HPDE6-E6E7 (cell line): ENCODE measurements at regions not wholly inside any gene's neighbourhood (a gene's known extent, or its start where the extent isn't known, plus 50 kb on each side); places are given as distances from the start of the nearest gene placed in this dataset.
"Not testable (repeated sequence)": the region's sequence is repeated elsewhere in the genome, so short reads cannot be mapped to it uniquely, and the experiment has no call there.

Source experiments
- DNase-seq: peaks from one replicate; pipeline ENCODE4 v3.0.0; 2011; ENCODE audit warnings: missing footprints; ENCODE audit errors: extremely low spot score

GRCh38 chr20:52438326-52438963 is 246.9 kb upstream of the ZFP64 start:
- DNase-seq = no peak

DNA sequence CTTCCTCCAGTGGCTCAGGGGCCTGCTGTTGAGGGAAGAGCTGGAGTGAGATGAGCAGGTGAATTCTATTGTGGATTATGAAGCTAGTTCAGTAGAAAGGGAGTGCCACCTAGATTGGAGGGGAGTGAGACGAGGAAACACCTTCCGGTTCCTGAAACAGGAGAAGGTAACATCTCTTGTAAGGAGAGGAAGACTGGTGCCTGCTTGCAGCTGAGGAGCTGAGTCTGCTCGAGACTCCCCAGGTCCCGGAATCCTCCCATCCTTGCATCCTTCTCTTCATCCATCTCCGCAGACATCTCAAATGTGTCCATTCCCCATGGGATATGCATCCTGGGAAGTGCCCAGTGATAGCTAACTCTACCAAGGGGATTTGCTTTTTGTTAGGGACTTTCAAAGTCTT is 242.9 kb upstream of the ZFP64 start:
- no peak for DNase-seq

- DNase-seq = no peak
Observed at GRCh38 chr20:52434041-52434425, 242.5 kb upstream of the ZFP64 start.

DNA sequence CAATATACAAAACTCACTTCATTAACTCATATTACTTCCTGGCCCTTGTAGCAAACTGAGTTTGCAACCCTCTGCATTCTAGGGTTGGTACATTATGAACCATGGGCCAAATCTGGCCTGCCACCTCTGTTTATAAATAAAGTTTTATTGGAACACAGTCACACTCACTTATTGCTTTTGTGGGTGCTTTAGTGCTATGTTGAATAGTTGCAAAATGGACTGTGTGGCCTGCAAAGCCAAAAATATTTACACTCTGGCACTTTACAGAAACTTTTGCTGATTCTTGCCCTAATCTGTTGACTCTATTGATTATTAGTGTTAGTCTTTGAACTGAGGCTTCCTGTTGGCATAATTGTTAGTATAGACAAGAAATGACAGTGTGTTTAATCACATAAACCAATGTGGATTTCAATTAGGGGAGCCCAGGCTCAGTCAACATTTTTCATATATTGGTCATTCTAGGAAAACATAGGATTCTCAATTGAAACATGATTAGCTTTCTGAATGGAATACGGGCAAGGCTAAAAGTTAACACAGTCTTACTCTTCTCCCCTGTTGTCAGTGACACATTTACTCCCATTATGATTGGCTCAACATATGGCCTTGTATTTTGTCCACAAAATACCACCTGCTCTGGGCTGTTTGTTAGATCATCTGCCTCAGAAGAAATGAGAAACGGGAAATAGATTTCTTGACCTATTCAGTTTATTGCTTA is 241.9 kb upstream of the ZFP64 start:
- DNase-seq = no peak

- DNase-seq = no peak
Observed at GRCh38 chr20:52432740-52433139, 241.2 kb upstream of the ZFP64 start.

DNA sequence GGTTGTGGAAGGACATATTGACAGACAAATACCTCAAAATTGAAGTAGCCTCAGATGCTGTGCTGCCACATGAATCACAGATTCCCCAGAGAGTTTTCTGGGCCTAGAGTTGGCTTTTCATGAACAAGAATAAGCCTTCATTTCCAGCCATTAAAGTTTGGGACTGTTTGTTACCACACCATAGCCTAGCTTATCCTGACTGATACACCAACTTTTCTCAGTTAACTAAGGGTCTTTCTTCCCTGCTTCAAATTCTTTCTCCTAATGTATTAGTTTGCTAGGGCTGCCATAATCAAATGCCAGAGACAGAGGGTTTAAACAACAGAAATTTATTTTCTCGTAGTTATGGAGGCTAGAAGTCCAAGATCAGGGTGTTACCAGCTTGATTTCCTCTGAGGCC is 237.4 kb upstream of the ZFP64 start:
- no peak for DNase-seq

DNA sequence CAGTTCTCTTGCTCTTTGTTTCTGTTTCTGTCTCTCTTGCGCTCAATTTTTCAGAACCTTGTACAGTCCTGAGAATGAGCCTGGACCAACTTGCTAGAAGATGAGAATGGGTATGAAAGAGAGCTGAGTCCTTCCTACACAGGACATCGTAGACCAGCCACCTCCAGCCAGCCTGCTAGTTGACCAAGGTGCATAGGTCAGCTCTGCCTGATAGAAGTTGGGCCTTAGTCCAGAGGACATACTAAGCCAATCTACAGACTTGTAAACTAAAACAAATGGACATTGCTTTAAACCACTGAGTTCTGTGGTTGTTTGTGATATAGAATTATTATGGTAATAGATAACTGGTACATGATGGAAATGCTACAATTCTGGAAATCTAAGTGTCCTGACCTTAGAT is 236.4 kb upstream of the ZFP64 start:
- DNase-seq = no peak

- DNase-seq = no peak
Observed at GRCh38 chr20:52426856-52427255, 235.3 kb upstream of the ZFP64 start.

DNA sequence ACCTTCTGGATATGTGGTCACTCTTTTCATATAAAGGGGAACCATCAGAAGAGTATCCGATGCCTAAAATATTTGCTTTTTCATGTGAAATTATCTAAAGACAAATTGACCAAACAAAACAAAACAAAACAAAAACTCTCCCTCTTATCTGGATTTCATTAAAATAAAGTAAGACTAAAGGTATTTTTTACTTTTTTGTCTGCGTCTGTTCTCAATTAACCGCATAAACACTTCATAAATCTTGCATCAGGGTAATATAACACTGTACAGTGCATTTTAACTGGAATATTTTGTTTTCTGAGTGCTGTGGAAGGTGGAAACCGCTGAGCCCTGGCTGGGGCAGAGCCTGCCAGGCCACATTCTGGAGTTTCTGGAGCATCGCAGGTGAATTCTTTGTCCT is 234.1 kb upstream of the ZFP64 start:
- no peak for DNase-seq

- DNase-seq = no peak
Observed at GRCh38 chr20:52425253-52425652, 233.7 kb upstream of the ZFP64 start.

DNA sequence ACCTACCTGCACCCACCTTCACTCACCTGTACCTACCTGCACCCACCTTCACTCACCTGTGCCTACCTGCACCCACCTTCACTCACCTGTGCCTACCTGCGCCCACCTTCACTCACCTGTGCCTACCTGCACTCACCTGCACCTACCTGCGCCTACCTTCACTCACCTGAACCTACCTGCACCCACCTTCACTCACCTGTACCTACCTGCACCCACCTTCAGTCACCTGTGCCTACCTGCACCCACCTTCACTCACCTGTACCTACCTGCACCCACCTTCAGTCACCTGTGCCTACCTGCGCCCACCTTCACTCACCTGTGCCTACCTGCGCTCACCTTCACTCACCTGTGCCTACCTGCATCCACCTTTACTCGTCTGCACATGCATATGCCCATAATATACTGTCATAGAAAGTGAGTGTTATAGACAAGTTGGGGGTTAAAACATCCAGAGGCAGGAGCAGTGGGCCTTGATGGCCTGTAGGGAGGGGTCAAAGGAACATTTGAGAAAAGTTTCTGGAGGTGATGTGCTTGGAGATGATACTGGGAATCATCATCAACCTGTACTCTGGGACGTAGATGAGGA is 232.9 kb upstream of the ZFP64 start:
- DNase-seq = not testable (repeated sequence)

DNA sequence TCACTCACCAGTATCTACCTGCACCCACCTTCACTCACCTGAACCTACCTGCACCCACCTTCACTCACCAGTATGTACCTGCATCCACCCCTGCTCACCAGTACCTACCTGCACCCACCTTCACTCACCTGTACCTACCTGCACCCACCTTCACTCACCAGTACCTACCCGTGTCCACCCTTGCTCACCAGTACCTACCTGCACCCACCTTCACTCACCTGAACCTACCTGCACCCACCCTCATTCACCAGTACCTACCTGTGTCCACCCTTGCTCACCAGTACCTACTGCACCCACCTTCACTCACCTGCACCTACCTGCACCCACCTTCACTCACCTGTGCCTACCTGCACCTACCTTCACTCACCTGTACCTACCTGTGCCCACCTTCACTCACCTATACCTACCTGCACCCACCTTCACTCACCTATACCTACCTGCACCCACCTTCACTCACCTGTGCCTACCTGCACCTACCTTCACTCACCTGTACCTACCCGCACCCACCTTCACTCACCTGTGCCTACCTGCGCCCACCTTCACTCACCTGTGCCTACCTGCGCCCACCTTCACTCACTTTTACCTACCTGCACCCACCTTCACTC is 232.1 kb upstream of the ZFP64 start:
- DNase-seq = not testable (repeated sequence)

- DNase-seq = no peak
Observed at GRCh38 chr20:52422574-52423336, 231.2 kb upstream of the ZFP64 start.

GRCh38 chr20:52420805-52421204 is 229.2 kb upstream of the ZFP64 start:
- DNase-seq = no peak

- DNase-seq = no peak
Observed at GRCh38 chr20:52419205-52419604, 227.6 kb upstream of the ZFP64 start.

DNA sequence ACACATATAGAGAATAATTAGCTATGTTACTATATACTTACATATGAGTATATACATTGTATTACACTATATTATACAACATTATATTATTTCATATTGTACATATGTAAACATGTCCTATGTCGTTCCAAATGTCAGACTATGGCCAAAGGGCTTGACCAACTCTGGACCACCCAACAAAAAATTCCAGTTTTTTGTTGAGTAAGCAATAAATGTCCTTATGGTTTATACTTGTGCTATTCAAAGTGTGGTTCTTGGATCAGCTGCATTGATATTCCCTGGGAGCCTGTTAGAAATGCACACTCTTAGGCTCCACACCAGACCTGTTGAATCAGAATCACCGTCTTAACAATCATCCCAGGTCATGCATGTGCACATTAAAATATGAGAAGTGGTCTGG is 225.4 kb upstream of the ZFP64 start:
- no peak for DNase-seq

DNA sequence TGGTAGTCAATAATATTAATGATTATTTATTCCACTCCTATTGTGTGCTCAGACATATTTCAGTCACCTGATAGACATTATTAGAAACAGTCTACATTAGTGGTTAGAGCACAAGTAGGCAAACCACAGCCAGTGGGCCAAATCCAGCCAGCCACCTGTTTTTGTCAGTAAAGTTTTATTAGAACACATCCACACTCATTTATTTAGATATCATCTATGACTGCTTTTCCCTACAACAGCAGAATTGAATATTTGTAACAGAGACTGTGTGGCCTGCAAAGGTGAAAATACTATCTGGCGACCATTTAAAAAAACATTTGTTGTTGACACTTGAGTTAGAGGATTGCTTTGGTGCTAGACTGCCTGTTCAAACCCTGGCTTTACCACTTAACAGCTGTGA is 220.0 kb upstream of the ZFP64 start:
- no peak for DNase-seq

- DNase-seq = no peak
Observed at GRCh38 chr20:52410731-52411234, 219.2 kb upstream of the ZFP64 start.

DNA sequence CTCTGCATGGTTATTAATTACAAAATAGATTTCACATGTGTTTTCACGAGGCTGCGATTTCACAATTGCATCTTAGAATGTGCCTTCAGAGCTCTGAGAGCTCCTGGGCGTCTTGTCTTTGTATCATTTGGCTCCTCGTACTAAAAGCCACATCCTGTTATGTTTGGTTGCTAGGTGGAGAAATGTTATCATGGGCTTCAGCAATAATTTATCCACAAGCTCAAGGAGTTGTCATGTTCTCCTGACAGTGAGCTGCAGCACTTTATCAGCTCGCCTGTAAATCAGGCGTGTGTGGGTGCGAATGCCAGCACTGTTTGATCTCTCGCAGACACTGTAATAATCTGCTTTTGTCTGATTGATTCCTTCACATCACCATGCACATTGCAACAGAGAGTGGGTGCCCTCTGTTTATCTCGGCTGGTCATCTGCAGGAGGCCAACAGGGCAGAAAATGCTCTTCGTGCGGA is 218.6 kb upstream of the ZFP64 start:
- DNase-seq = no peak

GRCh38 chr20:52405986-52406385 is 214.4 kb upstream of the ZFP64 start:
- DNase-seq = no peak

GRCh38 chr20:52405417-52405816 is 213.8 kb upstream of the ZFP64 start:
- no peak for DNase-seq

DNA sequence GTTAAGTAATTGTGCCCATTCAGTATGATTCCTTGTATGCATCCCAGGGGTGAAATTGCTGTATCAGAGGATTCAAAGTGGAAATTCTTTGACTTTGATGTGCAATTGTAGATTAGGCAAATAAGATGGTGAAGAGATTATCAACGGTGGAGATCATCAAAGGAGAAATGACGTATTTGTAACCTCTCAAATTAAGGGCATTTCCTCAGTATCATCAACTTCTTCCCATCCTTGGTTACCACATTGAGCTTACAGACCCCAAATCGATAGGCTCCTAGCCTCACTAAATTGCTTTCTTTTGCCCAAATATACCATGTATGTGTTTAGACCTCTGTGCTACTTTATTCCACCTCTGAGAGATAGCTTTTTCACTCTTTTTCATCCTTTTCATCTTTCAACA is 213.1 kb upstream of the ZFP64 start:
- DNase-seq = no peak
